Sigmoid colon (tissue), 4 donors: ENCODE measurements at regions not wholly inside any gene's neighbourhood (a gene's known extent, or its start where the extent isn't known, plus 50 kb on each side); places are given as distances from the start of the nearest gene placed in this dataset.

Experiments used
- EP300 ChIP-seq, 4 donors: sonication (generic); formaldehyde crosslinking; IDR thresholded peaks; one replicate each; pipeline ENCODE4 v1.6.1; 2017; ENCODE audit warnings: antibody characterized with exemption in 4 of 4
- POLR2A ChIP-seq, 2 donors: fragments of 450-650 bp; IDR thresholded peaks; one replicate each; pipeline ENCODE4 v1.6.1; 2016; ENCODE audit warnings: antibody characterized with exemption in 2 of 2, mild to moderate bottlenecking in 2 of 2, moderate library complexity in 2 of 2
- TF ChIP-seq, protein P1 (sequence below), 4 experiments: fragments of 450-650 bp in 3 of 4; fragments of 200-600 bp in 1 of 4; IDR thresholded peaks; one replicate each; pipeline ENCODE4 v1.5.1; 2016 to 2019; ENCODE audit warnings: antibody characterized with exemption in 4 of 4, mild to moderate bottlenecking in 3 of 4, moderate library complexity in 2 of 4

DNA sequence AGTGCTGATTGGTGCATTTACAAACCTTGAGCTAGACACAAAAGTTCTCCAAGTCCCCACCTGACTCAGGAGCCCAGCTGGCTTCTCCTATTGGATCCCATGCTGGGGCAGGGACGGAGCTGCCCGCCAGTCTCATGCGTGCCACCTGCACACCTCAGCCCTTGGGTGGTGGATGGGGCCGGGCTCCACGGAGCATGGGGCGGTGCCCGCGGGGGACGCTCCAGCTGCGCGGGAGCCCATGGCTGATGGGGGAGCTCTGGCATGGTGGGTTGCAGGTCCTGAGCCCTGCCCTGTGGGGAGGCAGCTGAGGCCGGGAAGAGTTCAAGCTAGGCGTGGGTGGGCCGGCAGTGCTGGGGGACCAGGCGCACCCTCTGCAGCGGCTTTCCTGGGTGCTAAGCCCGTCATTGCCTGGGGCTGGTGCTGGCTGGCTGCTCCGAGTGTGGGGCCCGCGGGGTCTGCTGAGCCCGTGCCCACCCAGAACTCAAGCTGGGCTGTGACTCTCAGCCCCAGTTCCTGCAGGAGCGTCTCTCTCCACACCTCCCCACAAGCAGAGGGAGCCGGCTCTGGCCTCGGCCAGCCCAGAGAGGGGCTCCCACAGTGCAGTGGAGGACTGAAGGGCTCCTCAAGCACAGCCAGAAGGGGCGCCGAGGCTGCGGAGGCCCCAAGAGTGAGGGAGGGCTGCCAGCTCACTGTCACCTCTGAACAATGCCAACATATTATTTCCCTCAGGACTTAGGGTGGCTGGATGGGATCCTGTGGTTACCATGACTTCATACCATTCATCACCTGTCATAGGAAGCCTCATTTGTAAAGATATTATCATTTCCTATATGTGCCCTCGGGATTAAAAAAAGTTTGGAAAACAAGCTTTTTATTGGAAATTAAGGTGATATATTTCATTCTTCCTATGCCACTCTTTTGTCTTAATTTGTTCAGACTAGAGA is 688.7 kb downstream of the ETS1 start:
- TF ChIP-seq EP300 (IDR thresholded peaks at IDR 0.05) (no peak), POLR2A (IDR thresholded peaks at IDR 0.05) (no peak)
- TF ChIP-seq, protein P1, sequence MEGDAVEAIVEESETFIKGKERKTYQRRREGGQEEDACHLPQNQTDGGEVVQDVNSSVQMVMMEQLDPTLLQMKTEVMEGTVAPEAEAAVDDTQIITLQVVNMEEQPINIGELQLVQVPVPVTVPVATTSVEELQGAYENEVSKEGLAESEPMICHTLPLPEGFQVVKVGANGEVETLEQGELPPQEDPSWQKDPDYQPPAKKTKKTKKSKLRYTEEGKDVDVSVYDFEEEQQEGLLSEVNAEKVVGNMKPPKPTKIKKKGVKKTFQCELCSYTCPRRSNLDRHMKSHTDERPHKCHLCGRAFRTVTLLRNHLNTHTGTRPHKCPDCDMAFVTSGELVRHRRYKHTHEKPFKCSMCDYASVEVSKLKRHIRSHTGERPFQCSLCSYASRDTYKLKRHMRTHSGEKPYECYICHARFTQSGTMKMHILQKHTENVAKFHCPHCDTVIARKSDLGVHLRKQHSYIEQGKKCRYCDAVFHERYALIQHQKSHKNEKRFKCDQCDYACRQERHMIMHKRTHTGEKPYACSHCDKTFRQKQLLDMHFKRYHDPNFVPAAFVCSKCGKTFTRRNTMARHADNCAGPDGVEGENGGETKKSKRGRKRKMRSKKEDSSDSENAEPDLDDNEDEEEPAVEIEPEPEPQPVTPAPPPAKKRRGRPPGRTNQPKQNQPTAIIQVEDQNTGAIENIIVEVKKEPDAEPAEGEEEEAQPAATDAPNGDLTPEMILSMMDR (IDR thresholded peaks at IDR 0.05), result no peak
